SK-N-SH treated with all-trans-retinoic acid at 6 μM for 48 hours (cell line): ENCODE measurements at regions not wholly inside any gene's neighbourhood (a gene's known extent, or its start where the extent isn't known, plus 50 kb on each side); places are given as distances from the start of the nearest gene placed in this dataset.

Experiments
- ATAC-seq: fragments of 200-7000 bp; cut with Tn5 transposase; 3 replicates; pipeline ENCODE4 v1.9.1; 2020; ENCODE audit warnings: mild to moderate bottlenecking, moderate library complexity
- BACH2 ChIP-seq: fragments of 250-450 bp; sonication (Bioruptor Pico); IDR thresholded peaks from 2 replicates; pipeline ENCODE4 v1.9.0; 2021; ENCODE audit warnings: mild to moderate bottlenecking, borderline replicate concordance
- CREB5 ChIP-seq: fragments of 250-450 bp; sonication (Bioruptor Pico); IDR thresholded peaks from 2 replicates; pipeline ENCODE4 v1.5.1; 2020; ENCODE audit warnings: low read depth, mild to moderate bottlenecking, moderate library complexity
- CSDC2 ChIP-seq: fragments of 250-450 bp; sonication (Bioruptor Pico); IDR thresholded peaks from 2 replicates; pipeline ENCODE4 v1.5.0; 2020; ENCODE audit warnings: mild to moderate bottlenecking, moderate library complexity
- ESRRG ChIP-seq: fragments of 250-450 bp; sonication (Bioruptor Pico); IDR thresholded peaks from 2 replicates; pipeline ENCODE4 v1.6.1; 2021; ENCODE audit warnings: mild to moderate bottlenecking
- GLIS3 ChIP-seq: fragments of 250-450 bp; sonication (Bioruptor Pico); IDR thresholded peaks from 2 replicates; pipeline ENCODE4 v1.5.0; 2020; ENCODE audit warnings: mild to moderate bottlenecking, moderate library complexity
- ISL1 ChIP-seq: fragments of 250-450 bp; sonication (Bioruptor Pico); IDR thresholded peaks from 2 replicates; pipeline ENCODE4 v2.1.2; 2022; ENCODE audit warnings: mild to moderate bottlenecking, moderate library complexity
- PATZ1 ChIP-seq: fragments of 250-450 bp; sonication (Bioruptor Pico); IDR thresholded peaks from 2 replicates; pipeline ENCODE4 v1.8.0; 2020; ENCODE audit warnings: mild to moderate bottlenecking, moderate library complexity, borderline replicate concordance
- POU6F1 ChIP-seq: fragments of 250-450 bp; sonication (Bioruptor Pico); IDR thresholded peaks from 2 replicates; pipeline ENCODE4 v1.8.0; 2021; ENCODE audit warnings: low read depth, mild to moderate bottlenecking, moderate library complexity, borderline replicate concordance
- TCF4 ChIP-seq: fragments of 250-450 bp; sonication (Bioruptor Pico); IDR thresholded peaks from 2 replicates; pipeline ENCODE4 v1.8.0; 2021; ENCODE audit warnings: mild to moderate bottlenecking, moderate library complexity, borderline replicate concordance
- TOX ChIP-seq: fragments of 250-450 bp; sonication (Bioruptor Pico); IDR thresholded peaks from 2 replicates; pipeline ENCODE4 v1.8.0; 2021; ENCODE audit warnings: mild to moderate bottlenecking, moderate library complexity, borderline replicate concordance
- TSHZ2 ChIP-seq: fragments of 250-450 bp; sonication (Bioruptor Pico); IDR thresholded peaks from 2 replicates; pipeline ENCODE4 v1.5.0; 2020; ENCODE audit warnings: mild to moderate bottlenecking, moderate library complexity
- ZFP30 ChIP-seq: fragments of 450-650 bp; formaldehyde crosslinking; IDR thresholded peaks from 2 replicates; pipeline ENCODE4 v1.5.0; 2022; ENCODE audit warnings: mild to moderate bottlenecking, moderate library complexity
- ZNF70 ChIP-seq: fragments of 450-650 bp; formaldehyde crosslinking; IDR thresholded peaks from 2 replicates; pipeline ENCODE4 v1.5.0; 2020; ENCODE audit warnings: mild to moderate bottlenecking, moderate library complexity
- ZNF8 ChIP-seq: fragments of 450-650 bp; formaldehyde crosslinking; IDR thresholded peaks from 2 replicates; pipeline ENCODE4 v1.5.0; 2020; ENCODE audit warnings: mild to moderate bottlenecking, moderate library complexity

- no peak for ATAC-seq
- TF ChIP-seq ISL1 = no peak
- TF ChIP-seq BACH2 = no peak
- no peak for TF ChIP-seq ZFP30 (CRISPR knock-in tag)
- no peak for TF ChIP-seq GLIS3 (CRISPR knock-in tag)
- TF ChIP-seq POU6F1 = no peak
- TF ChIP-seq ZNF70 (CRISPR knock-in tag) = no peak
- TF ChIP-seq CREB5 (CRISPR knock-in tag) = no peak
- TF ChIP-seq TOX (CRISPR knock-in tag) = no peak
- TF ChIP-seq PATZ1 (CRISPR knock-in tag) = no peak
- TF ChIP-seq TSHZ2 (CRISPR knock-in tag) = no peak
- TF ChIP-seq TCF4 = no peak
- TF ChIP-seq ESRRG (CRISPR knock-in tag) = no peak
Measured at GRCh38 chr2:128984855-128985254, 666.2 kb upstream of the HS6ST1 start.

GRCh38 chr2:128986026-128986715, 667.5 kb upstream of the HS6ST1 start:
- no peak for ATAC-seq

More at GRCh38 chr2:128986026-128986715, 667.5 kb upstream of the HS6ST1 start:
- TF ChIP-seq ZNF8 (CRISPR knock-in tag) = no peak
- TF ChIP-seq TSHZ2 (CRISPR knock-in tag) = no peak
- no peak for TF ChIP-seq TCF4
- TF ChIP-seq CSDC2 (CRISPR knock-in tag) = no peak
- TF ChIP-seq CREB5 (CRISPR knock-in tag) = no peak
- TF ChIP-seq, all 23 proteins: peak for 0
